B cell (primary cell): ENCODE measurements at regions not wholly inside any gene's neighbourhood (a gene's known extent, or its start where the extent isn't known, plus 50 kb on each side); places are given as distances from the start of the nearest gene placed in this dataset.
"Not testable (repeated sequence)": the region's sequence is repeated elsewhere in the genome, so short reads cannot be mapped to it uniquely, and the experiment has no call there.

ENCODE experiments used
- EZH2 ChIP-seq: IDR thresholded peaks from 2 replicates; pipeline ENCODE4 v1.6.1; 2012; ENCODE audit warnings: borderline replicate concordance, low read depth, mild to moderate bottlenecking, moderate library complexity, low read length; ENCODE audit not compliant: insufficient read depth, poor library complexity, severe bottlenecking
- TF ChIP-seq, protein P1 (sequence below): fragments of 200-600 bp; IDR thresholded peaks from one replicate; pipeline ENCODE4 v1.8.0; 2022; ENCODE audit warnings: antibody characterized with exemption, mild to moderate bottlenecking

DNA sequence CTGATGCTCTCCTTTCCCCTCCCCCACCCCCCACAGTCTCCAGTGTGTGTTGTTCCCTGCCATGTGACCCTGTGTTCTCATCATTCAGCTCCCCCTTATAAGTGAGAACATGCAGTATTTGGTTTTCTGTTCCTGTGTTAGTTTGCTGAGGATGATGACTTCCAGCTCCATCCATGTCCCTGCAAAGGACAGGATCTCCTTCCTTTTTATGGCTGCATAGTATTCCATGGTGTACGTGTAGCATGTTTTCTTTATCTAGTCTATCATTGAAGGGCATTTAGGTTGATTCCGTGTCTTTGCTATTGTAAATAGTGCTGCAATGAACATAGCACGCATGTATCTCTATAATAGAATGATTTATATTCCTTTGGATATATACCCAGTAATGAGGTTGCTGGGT is 162.3 kb downstream of the ERMARD start:
- TF ChIP-seq, protein P1, sequence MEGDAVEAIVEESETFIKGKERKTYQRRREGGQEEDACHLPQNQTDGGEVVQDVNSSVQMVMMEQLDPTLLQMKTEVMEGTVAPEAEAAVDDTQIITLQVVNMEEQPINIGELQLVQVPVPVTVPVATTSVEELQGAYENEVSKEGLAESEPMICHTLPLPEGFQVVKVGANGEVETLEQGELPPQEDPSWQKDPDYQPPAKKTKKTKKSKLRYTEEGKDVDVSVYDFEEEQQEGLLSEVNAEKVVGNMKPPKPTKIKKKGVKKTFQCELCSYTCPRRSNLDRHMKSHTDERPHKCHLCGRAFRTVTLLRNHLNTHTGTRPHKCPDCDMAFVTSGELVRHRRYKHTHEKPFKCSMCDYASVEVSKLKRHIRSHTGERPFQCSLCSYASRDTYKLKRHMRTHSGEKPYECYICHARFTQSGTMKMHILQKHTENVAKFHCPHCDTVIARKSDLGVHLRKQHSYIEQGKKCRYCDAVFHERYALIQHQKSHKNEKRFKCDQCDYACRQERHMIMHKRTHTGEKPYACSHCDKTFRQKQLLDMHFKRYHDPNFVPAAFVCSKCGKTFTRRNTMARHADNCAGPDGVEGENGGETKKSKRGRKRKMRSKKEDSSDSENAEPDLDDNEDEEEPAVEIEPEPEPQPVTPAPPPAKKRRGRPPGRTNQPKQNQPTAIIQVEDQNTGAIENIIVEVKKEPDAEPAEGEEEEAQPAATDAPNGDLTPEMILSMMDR, result not testable (repeated sequence)
- TF ChIP-seq EZH2, result not testable (repeated sequence)
